ENCODE measurements at regions not wholly inside any gene's neighbourhood (a gene's known extent, or its start where the extent isn't known, plus 50 kb on each side); places are given as distances from the start of the nearest gene placed in this dataset.

GRCh38 chr1:30413111-30413440 lies 310.3 kb downstream of the MATN1 start:
- no peak overlapping the region for H3K27ac ChIP-seq
- TF ChIP-seq EZH2 (IDR thresholded peaks at IDR 0.05) (no peak), EZH2phosphoT487 (IDR thresholded peaks at IDR 0.05) (no peak), CTCF (IDR thresholded peaks at IDR 0.05) (no peak)
- H3K79me2 ChIP-seq (ENCODE audit: low read depth) = no peaks in the 10 kb centered on the region
- no peak overlapping the region for H3K4me2 ChIP-seq
- Mint-ChIP-seq H3K4me3 (no peak overlapping the region), H3K4me1 (no peaks in the 10 kb centered on the region), H3K36me3 (no peaks in the 10 kb centered on the region), H3K9me3 (no peaks in the 10 kb centered on the region), H3K27me3 (ENCODE audit: insufficient read depth, low read depth) (peaks cover 4% of the 10 kb centered on the region), H3K27ac (no peak overlapping the region)
- H3K9ac ChIP-seq = no peak overlapping the region
- H3K4me3 ChIP-seq = no peak overlapping the region
- no peaks in the 10 kb centered on the region for H3K4me1 ChIP-seq
- no peaks in the 10 kb centered on the region for H3K36me3 ChIP-seq
- H3K9me3 ChIP-seq (ENCODE audit: low read depth) = no peaks in the 10 kb centered on the region
- no peak overlapping the region for H2AFZ ChIP-seq (replicated peaks)
- no peaks in the 10 kb centered on the region for H4K20me1 ChIP-seq (ENCODE audit: low read depth)
- no peak for DNase-seq (ENCODE audit: low spot score)
- H3F3A ChIP-seq (ENCODE audit: low read depth) = no peaks in the 10 kb centered on the region
- no peaks in the 10 kb centered on the region for H3K27me3 ChIP-seq

GRCh38 chr1:30412241-30413110 lies 310.9 kb downstream of the MATN1 start:
- Histone ChIP-seq H3F3A (ENCODE audit: low read depth) (no peaks in the 10 kb centered on the region), H4K20me1 (ENCODE audit: low read depth) (no peaks in the 10 kb centered on the region), H3K9me3 (ENCODE audit: low read depth) (no peaks in the 10 kb centered on the region), H3K79me2 (ENCODE audit: low read depth) (no peaks in the 10 kb centered on the region), H3K27ac (no peak overlapping the region), H3K4me2 (no peak overlapping the region), H3K27me3 (no peaks in the 10 kb centered on the region), H3K4me1 (no peaks in the 10 kb centered on the region), H3K9ac (no peak overlapping the region), H3K4me3 (no peak overlapping the region), H3K36me3 (no peaks in the 10 kb centered on the region), H2AFZ (replicated peaks) (no peak overlapping the region)
- Mint-ChIP-seq H3K27me3 (ENCODE audit: insufficient read depth, low read depth) (peaks cover 5% of the 10 kb centered on the region), H3K27ac (no peak overlapping the region), H3K36me3 (no peaks in the 10 kb centered on the region), H3K4me3 (no peak overlapping the region), H3K9me3 (no peaks in the 10 kb centered on the region), H3K4me1 (peaks cover 1% of the 10 kb centered on the region)
- TF ChIP-seq EZH2phosphoT487 (IDR thresholded peaks at IDR 0.05) (no peak), EZH2 (IDR thresholded peaks at IDR 0.05) (no peak), CTCF (IDR thresholded peaks at IDR 0.05) (no peak)
- DNase-seq (ENCODE audit: low spot score) = no peak

DNA sequence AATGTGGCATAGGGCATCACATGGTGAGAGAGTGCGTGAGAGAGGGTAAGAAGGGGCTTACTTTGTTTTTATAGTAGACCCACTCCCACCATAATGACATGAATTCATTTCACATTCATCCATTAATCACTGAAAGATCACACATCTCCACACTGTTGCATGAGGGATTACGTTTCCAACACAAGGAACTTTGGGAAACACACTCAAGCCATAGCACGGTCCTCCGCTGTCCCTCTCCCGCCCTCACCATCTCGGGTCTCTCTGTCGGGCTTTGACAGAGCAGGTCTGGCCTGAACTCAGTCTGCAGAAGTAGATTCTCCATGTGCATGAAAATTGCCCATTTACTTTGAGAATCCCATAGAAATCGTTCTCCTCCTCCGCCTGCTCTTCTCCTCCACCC lies 312.2 kb downstream of the MATN1 start:
- no peaks in the 10 kb centered on the region for H3F3A ChIP-seq (ENCODE audit: low read depth)
- no peak overlapping the region for H2AFZ ChIP-seq (replicated peaks)
- H3K27ac Mint-ChIP-seq = no peak overlapping the region
- DNase-seq (ENCODE audit: low spot score) = no peak
- no peaks in the 10 kb centered on the region for H3K79me2 ChIP-seq (ENCODE audit: low read depth)
- peaks cover 6% of the 10 kb centered on the region for H3K27me3 Mint-ChIP-seq (ENCODE audit: insufficient read depth, low read depth)
- no peaks in the 10 kb centered on the region for H3K9me3 ChIP-seq (ENCODE audit: low read depth)
- no peak overlapping the region for H3K4me2 ChIP-seq
- peaks cover 14% of the 10 kb centered on the region for H3K4me1 Mint-ChIP-seq
- no peaks in the 10 kb centered on the region for H4K20me1 ChIP-seq (ENCODE audit: low read depth)
- H3K27ac ChIP-seq = no peak overlapping the region
- TF ChIP-seq EZH2 (IDR thresholded peaks at IDR 0.05) (no peak), EZH2phosphoT487 (IDR thresholded peaks at IDR 0.05) (no peak), CTCF (IDR thresholded peaks at IDR 0.05) (no peak)
- H3K36me3 ChIP-seq = no peaks in the 10 kb centered on the region
- H3K4me1 ChIP-seq = no peaks in the 10 kb centered on the region
- H3K9ac ChIP-seq = no peak overlapping the region
- H3K36me3 Mint-ChIP-seq = no peaks in the 10 kb centered on the region
- H3K4me3 ChIP-seq = no peak overlapping the region
- no peaks in the 10 kb centered on the region for H3K27me3 ChIP-seq
- no peaks in the 10 kb centered on the region for H3K9me3 Mint-ChIP-seq
- H3K4me3 Mint-ChIP-seq = no peak overlapping the region

Data from neural progenitor cell (in vitro differentiated cells).